Left cardiac atrium (tissue), 4 donors: ENCODE measurements at regions not wholly inside any gene's neighbourhood (a gene's known extent, or its start where the extent isn't known, plus 50 kb on each side); places are given as distances from the start of the nearest gene placed in this dataset.
A peak's percentile ranks its signal among the peaks of the same experiment; 100 is the strongest.
"Not testable (repeated sequence)": the region's sequence is repeated elsewhere in the genome, so short reads cannot be mapped to it uniquely, and the experiment has no call there.

Experiments used
- ATAC-seq, 2 donors: fragments of 200-7000 bp; cut with Tn5 transposase; one replicate each; pipeline ENCODE4 v1.9.1; 2020; ENCODE audit warnings: mild to moderate bottlenecking in 2 of 2, moderate library complexity in 2 of 2
- DNase-seq: peaks from one replicate; pipeline ENCODE4 v3.0.0-alpha.2; 2020
- intact Hi-C, 2 donors: fragments of 100-400 bp; cut with DNase I; formaldehyde crosslinking; loops; one replicate each; pipeline versions ENCODE4 v1.14.1 to v1.15.1; 2022 to 2023
- donor health status: DM: no; HTN: yes; CAD: no.
- donor health status: DM: no; HTN: yes; CAD: no; lungs with severe emphysema.
- donor health status: DM: yes; HTN: yes; CAD: no.
- donor health status: Dilated cardiomyopathy.

DNA sequence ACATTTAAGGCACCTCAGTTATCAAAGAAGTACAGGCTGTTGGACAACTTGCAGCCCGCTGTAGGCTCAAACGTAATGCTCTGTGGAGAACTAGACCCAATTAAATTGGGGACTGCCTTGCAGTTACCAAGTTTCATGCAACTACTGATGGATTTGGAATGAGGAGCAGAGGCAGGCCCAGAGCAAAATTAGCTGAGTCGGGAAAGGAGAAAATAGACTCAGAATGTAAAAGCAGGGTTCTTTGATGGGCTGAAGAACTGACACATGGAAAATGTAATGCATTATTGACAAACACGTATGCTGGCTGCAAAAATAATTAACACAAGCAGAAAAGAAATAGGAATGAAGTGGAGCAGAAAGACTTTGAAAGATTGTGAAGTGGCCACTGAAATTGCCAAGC, 432.7 kb upstream of the HNRNPA3 start:
- no peak for ATAC-seq
- no peak for DNase-seq
- intact Hi-C loops: no loop called here

DNA sequence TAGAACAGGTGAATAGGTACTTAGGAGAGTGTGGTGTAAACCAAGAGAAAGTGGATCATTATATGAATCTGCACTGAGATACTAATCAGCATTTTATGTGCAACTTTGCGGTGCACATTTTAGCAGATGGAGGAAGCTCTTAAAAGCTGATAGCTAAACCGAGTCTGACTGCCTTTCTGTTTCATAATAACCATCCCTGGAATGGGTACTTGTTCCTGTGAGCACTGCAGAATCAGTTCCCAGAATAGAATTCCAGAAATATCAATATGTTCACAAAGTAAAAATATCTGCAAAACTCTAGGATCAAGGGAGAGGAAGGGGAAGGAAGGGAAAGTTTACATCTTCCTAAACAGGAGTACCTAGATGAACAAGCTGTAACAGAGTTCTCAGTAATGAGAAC, 432.2 kb upstream of the HNRNPA3 start:
- ATAC-seq: no peak
- intact Hi-C loops: no loop called here
- DNase-seq: no peak

- DNase-seq (no peak), ATAC-seq (no peak)
- intact Hi-C loops: no loop called here
Measured at GRCh38 chr2:176781570-176782217, 430.9 kb upstream of the HNRNPA3 start.

DNA sequence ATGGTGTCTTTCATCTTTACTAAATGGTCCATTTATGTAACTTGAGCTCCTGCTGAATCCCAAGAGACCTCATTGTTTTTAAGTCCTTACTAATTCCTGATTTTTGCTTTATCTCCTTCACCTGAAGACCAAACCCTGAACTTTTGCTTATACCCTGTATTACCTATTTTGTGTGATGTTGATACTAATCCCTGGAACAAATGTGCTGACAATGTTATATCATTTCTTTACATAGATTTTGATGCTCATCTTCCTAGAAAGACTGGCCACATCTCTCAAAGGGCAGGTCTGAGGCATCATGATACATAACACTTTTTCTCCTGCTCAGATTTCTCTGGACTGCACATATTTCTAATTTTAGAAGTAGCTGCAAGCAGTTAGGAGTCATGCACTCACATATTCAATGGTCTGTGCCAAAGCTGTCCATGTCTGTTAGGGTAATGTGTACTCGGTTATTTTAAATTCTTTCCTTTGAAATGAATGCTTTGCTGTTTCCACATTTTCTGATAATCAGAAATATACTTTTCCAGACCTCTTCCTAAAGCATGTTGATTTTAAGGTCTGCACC, 427.9 kb upstream of the HNRNPA3 start:
- intact Hi-C loops: no loop called here

GRCh38 chr2:176789751-176790150, 422.8 kb upstream of the HNRNPA3 start:
- intact Hi-C loops: no loop called here
- ATAC-seq (peak in 1 of 2 donors; percentile 50), DNase-seq (no peak)

More for the DNA sequence above, 427.9 kb upstream of the HNRNPA3 start:
- ATAC-seq (no peak), DNase-seq (no peak)

GRCh38 chr2:176790468-176790867, 422.1 kb upstream of the HNRNPA3 start:
- ATAC-seq (no peak), DNase-seq (no peak)
- intact Hi-C loops: no loop called here

DNA sequence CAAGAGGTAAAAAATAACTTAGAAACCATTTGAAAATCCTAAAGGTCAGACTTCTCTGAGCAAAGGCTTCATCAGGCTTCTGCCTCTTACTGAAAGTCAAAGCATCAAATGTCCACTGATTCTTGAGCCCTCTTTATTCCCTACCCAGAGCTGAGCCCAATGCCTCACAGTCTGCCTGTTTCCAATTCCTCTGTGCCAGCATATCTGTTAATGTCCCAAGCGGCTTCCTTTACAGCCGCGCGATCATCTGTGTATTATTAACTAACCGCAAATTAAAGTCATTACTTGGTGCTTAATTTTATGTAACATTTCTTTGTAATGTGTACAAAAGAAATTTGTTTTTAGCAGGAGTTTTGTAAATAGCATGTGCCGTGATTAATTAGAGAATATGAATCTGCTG, 418.8 kb upstream of the HNRNPA3 start:
- intact Hi-C loops: no loop called here
- ATAC-seq: no peak
- no peak for DNase-seq

GRCh38 chr2:176794392-176794791, 418.2 kb upstream of the HNRNPA3 start:
- no peak for ATAC-seq
- intact Hi-C loops: no loop called here

GRCh38 chr2:176795823-176796222, 416.8 kb upstream of the HNRNPA3 start:
- intact Hi-C loops: no loop called here
- DNase-seq: no peak
- ATAC-seq: no peak

More at GRCh38 chr2:176794392-176794791, 418.2 kb upstream of the HNRNPA3 start:
- DNase-seq: no peak

- intact Hi-C loops, ATAC-seq, DNase-seq: not testable (repeated sequence)
Measured at GRCh38 chr2:176796677-176797076, 415.9 kb upstream of the HNRNPA3 start.

- intact Hi-C loops: no loop called here
- DNase-seq (no peak), ATAC-seq (no peak)
Measured at GRCh38 chr2:176804392-176804791, 408.2 kb upstream of the HNRNPA3 start.

- no peak for DNase-seq
- intact Hi-C loops: no loop called here
- no peak for ATAC-seq
Measured at GRCh38 chr2:176805345-176805744, 407.2 kb upstream of the HNRNPA3 start.

- no peak for ATAC-seq
- no peak for DNase-seq
- intact Hi-C loops: loop anchor here (5.0 to 10.0 kb wide), 4 partner anchors 128 to 688 kb away; partner anchors contain the start of genes HOXD8 (in 1 of the 2) and HOXD9 (in 1 of the 2)
Measured at GRCh38 chr2:176812246-176812775, 400.3 kb upstream of the HNRNPA3 start.

GRCh38 chr2:176813156-176813555, 399.4 kb upstream of the HNRNPA3 start:
- intact Hi-C loops: loop anchor here (5.0 to 10.0 kb wide), 4 partner anchors 128 to 688 kb away; partner anchors contain the start of genes HOXD8 (in 1 of the 2) and HOXD9 (in 1 of the 2)
- DNase-seq (no peak), ATAC-seq (no peak)

DNA sequence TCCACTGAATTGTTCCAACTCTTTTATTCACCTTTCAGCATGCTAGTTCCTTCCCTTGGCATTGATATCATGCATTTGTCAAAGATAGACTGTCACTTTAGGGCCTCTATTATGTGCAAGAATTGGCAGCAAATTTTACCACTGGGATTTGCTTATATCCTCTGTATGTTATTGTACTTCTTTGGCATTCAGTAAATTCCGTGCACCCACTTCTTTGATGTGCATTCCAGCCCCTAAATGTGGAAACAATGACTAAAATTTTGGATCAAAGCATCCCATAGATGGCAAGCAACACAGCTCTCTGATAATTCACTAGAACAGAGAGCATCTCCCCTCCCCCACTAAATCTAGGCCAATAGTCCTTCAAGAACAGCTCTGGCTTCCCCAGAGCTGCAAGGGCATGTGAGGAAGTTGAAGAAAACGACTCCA, 399.0 kb upstream of the HNRNPA3 start:
- DNase-seq (no peak), ATAC-seq (peak in 1 of 2 donors; percentile 34)
- intact Hi-C loops: loop anchor here (5.0 to 10.0 kb wide), 4 partner anchors 129 to 689 kb away; partner anchors contain the start of genes HOXD8 (in 1 of the 2) and HOXD9 (in 1 of the 2)

- intact Hi-C loops: loop anchor here (5.0 to 10.0 kb wide), 4 partner anchors 129 to 689 kb away; partner anchors contain the start of genes HOXD8 (in 1 of the 2) and HOXD9 (in 1 of the 2)
- ATAC-seq (no peak), DNase-seq (no peak)
Measured at GRCh38 chr2:176814274-176814673, 398.3 kb upstream of the HNRNPA3 start.

DNA sequence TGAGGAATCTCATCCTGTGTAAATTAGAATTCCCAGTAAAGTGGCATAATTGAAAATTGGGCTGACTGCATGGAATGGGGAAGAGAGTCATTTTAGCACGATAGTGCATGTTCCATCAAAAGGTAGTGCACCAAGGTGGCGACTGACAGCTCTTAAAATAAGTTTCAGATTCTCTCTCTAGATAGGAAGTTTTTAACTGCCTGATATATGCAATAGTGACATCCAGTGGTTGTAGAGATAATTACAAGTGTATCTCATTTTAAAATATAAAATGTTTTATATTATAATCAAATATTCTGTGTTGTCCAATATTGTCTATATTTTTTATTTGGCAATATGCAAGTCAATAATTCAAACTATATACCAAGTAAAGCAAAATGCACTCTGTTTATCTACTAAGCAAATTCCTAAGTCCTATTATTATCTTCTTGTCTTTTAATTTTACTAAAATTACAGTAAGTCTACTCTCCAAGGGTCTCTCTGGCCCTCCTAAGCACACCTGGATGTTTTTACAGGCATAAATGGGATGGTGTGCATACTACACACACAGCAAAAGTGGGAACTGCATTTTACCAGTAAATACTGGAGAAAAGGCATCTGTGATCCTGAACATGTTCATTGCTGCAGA, 397.7 kb upstream of the HNRNPA3 start:
- ATAC-seq (peak in 1 of 2 donors; percentile 38), DNase-seq (no peak)
- intact Hi-C loops: loop anchor here (5.0 to 10.0 kb wide), 4 partner anchors 130 to 690 kb away; partner anchors contain the start of genes HOXD8 (in 1 of the 2) and HOXD9 (in 1 of the 2)

- intact Hi-C loops: loop anchor here (10.0 kb wide), 3 partner anchors 132 to 692 kb away; partner anchors contain the start of genes HOXD8 (in 1 of the 2) and HOXD9 (in 1 of the 2)
- ATAC-seq (peak in 1 of 2 donors; percentile 45), DNase-seq (no peak)
Measured at GRCh38 chr2:176817061-176817565, 395.5 kb upstream of the HNRNPA3 start.

- no peak for DNase-seq
- no peak for ATAC-seq
- intact Hi-C loops: loop anchor here (10.0 kb wide), 3 partner anchors 133 to 693 kb away; partner anchors contain the start of genes HOXD8 (in 1 of the 2) and HOXD9 (in 1 of the 2)
Measured at GRCh38 chr2:176818076-176818475, 394.5 kb upstream of the HNRNPA3 start.
